K562 (cell line): ENCODE measurements at regions not wholly inside any gene's neighbourhood (a gene's known extent, or its start where the extent isn't known, plus 50 kb on each side); places are given as distances from the start of the nearest gene placed in this dataset.

ENCODE experiments used
- CGGBP1 ChIP-seq: fragments of 250-450 bp; sonication (Bioruptor Pico); IDR thresholded peaks from 2 replicates; pipeline ENCODE4 v1.9.0; 2021; ENCODE audit warnings: mild to moderate bottlenecking
- CTCF ChIP-seq, 3 experiments: IDR thresholded peaks in 2 of 3; conservative IDR thresholded peaks in 1 of 3; 2 replicates each; pipeline ENCODE4 v1.5.1; 2011 to 2012; ENCODE audit warnings: low read length in 3 of 3, mild to moderate bottlenecking in 3 of 3, control low read depth in 2 of 3, improper control_type of control experiment in 1 of 3, inconsistent platforms in 1 of 3, low read depth in 1 of 3, mixed read lengths in 1 of 3, moderate library complexity in 1 of 3; ENCODE audit not compliant: insufficient read depth in 2 of 3
- DNMT1 ChIP-seq: fragments of 450-650 bp; IDR thresholded peaks from 2 replicates; pipeline ENCODE4 v1.6.1; 2016; ENCODE audit warnings: antibody characterized with exemption, mild to moderate bottlenecking
- ETV1 ChIP-seq: fragments of 450-650 bp; conservative IDR thresholded peaks from 2 replicates; pipeline ENCODE4 v1.6.1; 2016; ENCODE audit warnings: missing genetic modification characterization, control low read depth, low read depth, missing compliant biosample characterization
- GMEB1 ChIP-seq: fragments of 250-450 bp; sonication (Bioruptor Pico); IDR thresholded peaks from 2 replicates; pipeline ENCODE4 v1.4.0; 2020; ENCODE audit warnings: mild to moderate bottlenecking
- ILF3 ChIP-seq: fragments of 450-650 bp; IDR thresholded peaks from 2 replicates; pipeline ENCODE4 v1.6.1; 2018; ENCODE audit warnings: antibody characterized with exemption, mild to moderate bottlenecking, moderate library complexity, borderline replicate concordance
- KLF16 ChIP-seq: IDR thresholded peaks from 2 replicates; pipeline ENCODE4 v1.6.1; 2016; ENCODE audit warnings: antibody characterized with exemption
- MITF ChIP-seq: IDR thresholded peaks from 2 replicates; pipeline ENCODE4 v1.6.1; 2014; ENCODE audit warnings: antibody characterized with exemption
- MTA3 ChIP-seq: fragments of 450-650 bp; formaldehyde crosslinking; IDR thresholded peaks from 2 replicates; pipeline ENCODE4 v1.6.1; 2017; ENCODE audit warnings: mild to moderate bottlenecking, borderline replicate concordance
- MXI1 ChIP-seq: IDR thresholded peaks from 2 replicates; pipeline ENCODE4 v1.6.1; 2011; ENCODE audit warnings: low read depth, mild to moderate bottlenecking, improper control_type of control experiment, low read length
- ZNF224 ChIP-seq: sonication (generic); formaldehyde crosslinking; IDR thresholded peaks from 2 replicates; pipeline ENCODE4 v1.8.0; 2022; ENCODE audit warnings: mild to moderate bottlenecking, missing genetic modification reagents
- ZNF354B ChIP-seq: fragments of 250-450 bp; sonication (Bioruptor Pico); IDR thresholded peaks from 2 replicates; pipeline ENCODE4 v1.4.0; 2020
- ZNF639 ChIP-seq, 2 experiments: fragments of 200-800 bp in 1 of 2; sonication (Bioruptor generic) in 1 of 2; sonication (generic) in 1 of 2; formaldehyde crosslinking in 1 of 2; IDR thresholded peaks in 1 of 2; conservative IDR thresholded peaks in 1 of 2; 2 replicates each; pipeline versions ENCODE4 v1.5.0 to v1.6.1; 2016 to 2020; ENCODE audit warnings: missing compliant biosample characterization in 1 of 2, missing genetic modification characterization in 1 of 2, missing genetic modification reagents in 1 of 2

GRCh38 chr18:34280000-34280399 lies 55.3 kb upstream of the NOL4 start:
- TF ChIP-seq CTCF (IDR thresholded peaks at IDR 0.05 in 2 of 3, conservative IDR thresholded peaks at IDR 0.05 in 1 of 3; ENCODE audit: insufficient read depth in 2 of 3, low read depth in 1 of 3, low read length in 3 of 3) = no peak
- TF ChIP-seq GMEB1 = no peak
- TF ChIP-seq ETV1 = no peak
- no peak for TF ChIP-seq CGGBP1 (CRISPR knock-in tag)
- TF ChIP-seq KLF16 = no peak
- TF ChIP-seq MXI1 = no peak
- no peak for TF ChIP-seq ZNF224
- no peak for TF ChIP-seq DNMT1
- no peak for TF ChIP-seq MTA3
- TF ChIP-seq MITF = no peak
- no peak for TF ChIP-seq ILF3
- TF ChIP-seq ZNF639 (CRISPR knock-in tag; conservative IDR thresholded peaks at IDR 0.05 in 1 of 2, IDR thresholded peaks at IDR 0.05 in 1 of 2) = no peak
- TF ChIP-seq ZNF354B (CRISPR knock-in tag) = no peak
